ENCODE measurements at regions not wholly inside any gene's neighbourhood (a gene's known extent, or its start where the extent isn't known, plus 50 kb on each side); places are given as distances from the start of the nearest gene placed in this dataset.
"Not testable (repeated sequence)": the region's sequence is repeated elsewhere in the genome, so short reads cannot be mapped to it uniquely, and the experiment has no call there.

DNA sequence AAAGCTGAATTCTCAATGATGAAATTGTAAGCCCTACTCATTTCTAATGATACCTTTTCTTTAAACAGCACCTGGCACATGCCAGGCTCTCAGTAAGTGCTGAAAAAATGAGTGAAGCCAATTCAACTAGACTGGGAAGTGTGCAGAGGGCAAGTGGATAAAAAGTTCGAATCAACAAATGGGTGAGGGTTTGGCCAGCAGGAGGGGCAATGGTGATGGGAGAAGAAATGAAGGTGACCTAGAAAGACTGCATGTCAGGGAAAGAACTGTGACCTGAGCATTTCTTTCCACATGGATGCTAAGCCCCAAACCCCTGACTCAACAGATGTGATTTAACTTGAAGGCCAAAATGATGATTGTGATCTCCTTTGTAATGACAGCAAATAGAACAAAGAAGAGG, 54.6 kb downstream of the DKK1 start:
- Histone ChIP-seq H3K27ac (no peak overlapping the region), H3K9me3 (no peaks in the 10 kb centered on the region), H3K4me3 (no peak overlapping the region), H3K4me1 (no peaks in the 10 kb centered on the region), H3K27me3 (no peaks in the 10 kb centered on the region), H3K36me3 (no peaks in the 10 kb centered on the region)
- TF ChIP-seq POLR2AphosphoS5 (IDR thresholded peaks at IDR 0.05) (no peak), POLR2A (IDR thresholded peaks at IDR 0.05) (no peak), EP300 (IDR thresholded peaks at IDR 0.05; ENCODE audit: low read depth) (no peak)
- TF ChIP-seq, protein P1, sequence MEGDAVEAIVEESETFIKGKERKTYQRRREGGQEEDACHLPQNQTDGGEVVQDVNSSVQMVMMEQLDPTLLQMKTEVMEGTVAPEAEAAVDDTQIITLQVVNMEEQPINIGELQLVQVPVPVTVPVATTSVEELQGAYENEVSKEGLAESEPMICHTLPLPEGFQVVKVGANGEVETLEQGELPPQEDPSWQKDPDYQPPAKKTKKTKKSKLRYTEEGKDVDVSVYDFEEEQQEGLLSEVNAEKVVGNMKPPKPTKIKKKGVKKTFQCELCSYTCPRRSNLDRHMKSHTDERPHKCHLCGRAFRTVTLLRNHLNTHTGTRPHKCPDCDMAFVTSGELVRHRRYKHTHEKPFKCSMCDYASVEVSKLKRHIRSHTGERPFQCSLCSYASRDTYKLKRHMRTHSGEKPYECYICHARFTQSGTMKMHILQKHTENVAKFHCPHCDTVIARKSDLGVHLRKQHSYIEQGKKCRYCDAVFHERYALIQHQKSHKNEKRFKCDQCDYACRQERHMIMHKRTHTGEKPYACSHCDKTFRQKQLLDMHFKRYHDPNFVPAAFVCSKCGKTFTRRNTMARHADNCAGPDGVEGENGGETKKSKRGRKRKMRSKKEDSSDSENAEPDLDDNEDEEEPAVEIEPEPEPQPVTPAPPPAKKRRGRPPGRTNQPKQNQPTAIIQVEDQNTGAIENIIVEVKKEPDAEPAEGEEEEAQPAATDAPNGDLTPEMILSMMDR (IDR thresholded peaks at IDR 0.05): no peak
- intact Hi-C loops (cut with DNase I; ENCODE audit: low total_unique reads): no loop called here
- no peak for DNase-seq
- in situ Hi-C loops (cut with MboI; ENCODE audit: low pct_ligation_motif_present in 1 of 4, low pct_unique_long_range_greater_than_20kb in 1 of 4, low sequenced_read_pairs in 3 of 4): no loop called here
- 67 to 88% methylated on average over 1 of the region's 1 CpG for WGBS, 2 donors (ENCODE audit: low coverage in 1 of 2)

GRCh38 chr10:52374207-52374606, 60.1 kb downstream of the DKK1 start:
- intact Hi-C loops (cut with DNase I; ENCODE audit: low total_unique reads); H3K36me3 ChIP-seq; H3K4me1 ChIP-seq; H3K4me3 ChIP-seq; in situ Hi-C loops (cut with MboI; ENCODE audit: low pct_ligation_motif_present in 1 of 4, low pct_unique_long_range_greater_than_20kb in 1 of 4, low sequenced_read_pairs in 3 of 4); H3K27me3 ChIP-seq; DNase-seq; H3K9me3 ChIP-seq; H3K27ac ChIP-seq: not testable (repeated sequence)
- 60 to 66% methylated on average over 2 of the region's 2 CpGs for WGBS, 2 donors (ENCODE audit: low coverage in 1 of 2)

GRCh38 chr10:52376694-52377354, 62.7 kb downstream of the DKK1 start:
- TF ChIP-seq, protein P1 (IDR thresholded peaks at IDR 0.05): no peak
- TF ChIP-seq POLR2A (IDR thresholded peaks at IDR 0.05) (no peak), POLR2AphosphoS5 (IDR thresholded peaks at IDR 0.05) (no peak), EP300 (IDR thresholded peaks at IDR 0.05; ENCODE audit: low read depth) (no peak)
- H3K9me3 ChIP-seq: no peaks in the 10 kb centered on the region
- 38 to 50% methylated on average over 2 of the region's 2 CpGs for WGBS, 2 donors (ENCODE audit: low coverage in 1 of 2)
- no peak for DNase-seq
- no peak overlapping the region for H3K27ac ChIP-seq
- in situ Hi-C loops (cut with MboI; ENCODE audit: low pct_ligation_motif_present in 1 of 4, low pct_unique_long_range_greater_than_20kb in 1 of 4, low sequenced_read_pairs in 3 of 4): no loop called here
- intact Hi-C loops (cut with DNase I; ENCODE audit: low total_unique reads): no loop called here
- H3K4me1 ChIP-seq: no peaks in the 10 kb centered on the region
- H3K4me3 ChIP-seq: no peak overlapping the region
- no peaks in the 10 kb centered on the region for H3K27me3 ChIP-seq
- no peaks in the 10 kb centered on the region for H3K36me3 ChIP-seq

DNA sequence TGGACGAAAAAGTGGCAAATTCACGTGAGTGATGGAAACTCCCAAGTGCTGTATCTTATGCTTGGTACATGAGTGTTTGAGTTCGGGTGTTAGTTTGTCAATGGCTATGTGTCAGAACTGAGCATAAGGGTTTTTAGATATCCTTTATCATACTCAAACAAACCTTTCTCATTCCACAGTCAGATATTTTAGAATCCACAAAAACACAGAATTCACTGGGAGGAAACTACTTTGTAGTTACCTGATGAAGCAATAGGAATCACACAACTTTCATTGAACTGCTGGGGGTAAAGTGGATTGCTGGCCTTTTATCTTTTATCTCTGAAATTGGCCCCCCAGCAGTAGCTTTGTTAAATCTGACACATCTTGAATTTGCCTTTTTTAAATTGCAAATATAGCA, 64.0 kb downstream of the DKK1 start:
- in situ Hi-C loops (cut with MboI; ENCODE audit: low pct_ligation_motif_present in 1 of 4, low pct_unique_long_range_greater_than_20kb in 1 of 4, low sequenced_read_pairs in 3 of 4): no loop called here
- WGBS, 2 donors (ENCODE audit: low coverage in 1 of 2): 46 to 56% methylated on average over 3 of the region's 3 CpGs
- no peak for TF ChIP-seq POLR2A (IDR thresholded peaks at IDR 0.05)
- TF ChIP-seq POLR2AphosphoS5 (IDR thresholded peaks at IDR 0.05): no peak
- TF ChIP-seq, protein P1 (IDR thresholded peaks at IDR 0.05): no peak
- no peak for TF ChIP-seq EP300 (IDR thresholded peaks at IDR 0.05; ENCODE audit: low read depth)

GRCh38 chr10:52379287-52379686, 65.2 kb downstream of the DKK1 start:
- Histone ChIP-seq H3K4me1 (no peaks in the 10 kb centered on the region), H3K4me3 (no peak overlapping the region), H3K9me3 (no peaks in the 10 kb centered on the region), H3K27ac (no peak overlapping the region), H3K27me3 (no peaks in the 10 kb centered on the region), H3K36me3 (no peaks in the 10 kb centered on the region)
- TF ChIP-seq POLR2AphosphoS5 (IDR thresholded peaks at IDR 0.05) (no peak), POLR2A (IDR thresholded peaks at IDR 0.05) (no peak), EP300 (IDR thresholded peaks at IDR 0.05; ENCODE audit: low read depth) (no peak)
- TF ChIP-seq, protein P1 (IDR thresholded peaks at IDR 0.05): no peak
- intact Hi-C loops (cut with DNase I; ENCODE audit: low total_unique reads) (no loop called here), in situ Hi-C loops (cut with MboI; ENCODE audit: low pct_ligation_motif_present in 1 of 4, low pct_unique_long_range_greater_than_20kb in 1 of 4, low sequenced_read_pairs in 3 of 4) (no loop called here)
- 28 to 45% methylated on average over 2 to 3 of the region's 3 CpGs for WGBS, 2 donors (ENCODE audit: low coverage in 1 of 2)
- no peak for DNase-seq

More for the DNA sequence above, 64.0 kb downstream of the DKK1 start:
- no peaks in the 10 kb centered on the region for H3K27me3 ChIP-seq
- H3K36me3 ChIP-seq: no peaks in the 10 kb centered on the region
- no peaks in the 10 kb centered on the region for H3K4me1 ChIP-seq
- no peaks in the 10 kb centered on the region for H3K9me3 ChIP-seq
- H3K4me3 ChIP-seq: no peak overlapping the region
- no peak for DNase-seq
- intact Hi-C loops (cut with DNase I; ENCODE audit: low total_unique reads): no loop called here
- H3K27ac ChIP-seq: no peak overlapping the region

Measured in transverse colon (tissue), 4 donors.